Left colon (tissue), 2 donors: ENCODE measurements at regions not wholly inside any gene's neighbourhood (a gene's known extent, or its start where the extent isn't known, plus 50 kb on each side); places are given as distances from the start of the nearest gene placed in this dataset.

Experiments
- ATAC-seq: fragments of 200-7000 bp; cut with Tn5 transposase; one replicate; pipeline ENCODE4 v1.9.1; 2020; ENCODE audit warnings: mild to moderate bottlenecking, moderate library complexity
- DNase-seq, 2 donors: peaks; one replicate each; pipeline ENCODE4 v3.0.0-alpha.2; 2020
- intact Hi-C, 2 donors: fragments of 100-400 bp; cut with DNase I in 1 of 2; cut with micrococcal nuclease in 1 of 2; formaldehyde crosslinking; loops; one replicate each; pipeline versions ENCODE4 v1.11.2 to v1.14.0; 2022; cut with DNase I, micrococcal nuclease
- donor health status: DM: no; HTN: no; CAD: no.
- donor health status: DM: yes; HTN: yes; CAD: no.

GRCh38 chr12:124453419-124454351 is 113.7 kb downstream of the NCOR2 start:
- intact Hi-C loops, result no loop called here
- DNase-seq (peak; percentile 74 to 86), ATAC-seq (peak; percentile 84)

- ATAC-seq, result no peak
- no peak for DNase-seq
- intact Hi-C loops, result no loop called here
Measured at GRCh38 chr12:124452576-124453331, 114.7 kb downstream of the NCOR2 start.

DNA sequence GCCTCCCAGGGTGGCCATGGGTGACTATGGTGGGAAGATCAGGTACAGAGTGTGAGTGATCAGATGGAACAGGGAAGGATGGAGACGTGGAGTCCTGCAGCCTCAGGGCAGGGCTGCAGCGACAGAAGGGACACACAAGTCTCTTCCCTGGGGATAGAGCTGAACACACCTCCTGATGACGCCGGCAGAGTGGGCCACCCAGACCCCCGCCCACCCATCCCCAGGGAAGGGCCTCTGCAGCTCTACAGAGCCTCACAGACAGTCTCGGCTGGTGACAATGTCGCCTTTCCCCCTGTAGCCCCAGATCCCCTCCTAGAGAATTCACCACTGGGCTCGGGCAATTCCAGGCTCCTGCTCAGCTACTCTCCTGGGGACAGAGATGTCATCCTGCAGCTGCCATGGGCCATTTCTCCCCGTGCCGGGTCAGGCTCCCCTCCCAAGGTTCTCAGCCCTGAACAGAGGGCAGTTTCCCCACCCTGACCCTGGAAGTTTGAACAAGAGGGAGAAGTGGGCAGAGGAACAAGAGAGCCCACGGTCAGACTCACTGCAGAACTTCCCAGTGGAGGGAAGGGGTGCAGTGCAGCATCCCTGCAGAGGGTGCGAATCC is 115.7 kb downstream of the NCOR2 start:
- intact Hi-C loops, result no loop called here
- DNase-seq (no peak), ATAC-seq (no peak)

DNA sequence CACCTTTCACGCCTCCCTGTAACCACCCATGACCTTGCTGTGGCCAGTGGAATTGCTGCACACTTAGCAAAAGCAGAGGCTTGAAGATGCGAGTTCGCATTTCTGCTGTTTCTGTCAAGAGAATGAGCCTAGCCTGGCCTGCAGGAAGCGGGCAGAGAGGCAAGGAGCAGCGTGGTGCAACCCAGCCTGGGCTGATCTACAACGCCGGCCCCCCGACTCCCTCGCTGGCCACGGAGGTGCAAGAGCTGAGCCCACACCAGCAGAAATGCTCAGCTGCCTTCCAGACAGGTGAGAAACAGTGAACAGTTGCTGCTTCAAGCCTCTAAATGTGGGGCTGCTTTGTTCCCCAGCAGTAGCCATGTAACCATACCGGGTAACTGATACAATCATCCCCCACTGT is 116.4 kb downstream of the NCOR2 start:
- ATAC-seq (no peak), DNase-seq (no peak)
- intact Hi-C loops, result no loop called here

DNA sequence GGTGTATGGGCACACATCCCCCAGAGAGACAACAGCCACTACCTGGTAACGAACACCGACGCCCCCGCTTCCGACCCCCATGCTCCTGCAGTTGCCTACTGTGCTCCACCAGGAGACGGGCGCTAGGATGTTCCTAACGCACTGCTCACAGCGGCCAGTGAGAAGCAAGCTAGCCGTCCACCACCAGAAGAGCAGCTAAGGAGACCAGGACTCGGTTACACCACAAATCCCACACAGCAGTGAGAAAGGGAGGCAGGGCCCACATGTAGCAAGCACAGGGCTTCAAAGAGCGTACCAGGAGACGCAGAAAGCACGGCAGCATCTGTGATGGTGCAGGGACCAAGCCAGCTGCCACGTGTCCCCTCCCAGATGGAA is 117.0 kb downstream of the NCOR2 start:
- intact Hi-C loops, result no loop called here
- no peak for ATAC-seq
- DNase-seq, result no peak

DNA sequence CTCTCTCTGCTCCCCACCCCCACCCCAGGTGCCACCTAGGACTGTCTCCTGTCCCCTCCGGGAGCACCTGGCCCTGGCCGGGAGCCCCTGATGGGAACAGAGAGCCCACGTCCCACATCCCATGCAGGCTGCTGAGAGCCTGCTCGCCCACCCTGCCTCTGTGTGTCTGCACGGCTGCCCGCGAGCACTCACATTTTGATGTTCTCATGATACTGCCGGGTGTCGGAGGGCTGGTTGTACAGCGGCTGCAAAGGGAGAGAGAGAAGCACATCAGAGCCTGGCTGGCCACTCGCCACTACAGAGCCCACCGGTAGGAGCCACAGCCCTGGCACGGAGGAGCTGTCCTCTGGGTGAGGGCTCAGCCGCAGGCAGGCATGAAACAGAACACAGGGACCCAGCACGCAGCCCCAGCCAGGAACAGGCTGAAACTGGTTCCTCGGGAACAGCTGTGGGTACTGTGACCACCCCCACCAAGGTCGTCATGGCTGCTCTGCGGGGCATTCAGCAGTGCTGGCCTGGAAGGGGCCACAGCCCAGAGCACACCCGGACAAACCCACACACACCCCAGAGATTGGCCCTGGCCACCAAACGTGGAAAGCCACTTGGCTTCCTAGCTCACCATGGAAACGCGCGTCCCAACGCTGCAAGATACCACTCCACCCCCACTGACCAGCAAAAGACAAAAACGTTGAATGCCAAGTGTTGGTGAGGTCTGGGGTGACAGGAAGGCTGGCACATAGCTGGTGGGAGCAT is 117.6 kb downstream of the NCOR2 start:
- DNase-seq, result no peak
- intact Hi-C loops, result no loop called here
- no peak for ATAC-seq

DNA sequence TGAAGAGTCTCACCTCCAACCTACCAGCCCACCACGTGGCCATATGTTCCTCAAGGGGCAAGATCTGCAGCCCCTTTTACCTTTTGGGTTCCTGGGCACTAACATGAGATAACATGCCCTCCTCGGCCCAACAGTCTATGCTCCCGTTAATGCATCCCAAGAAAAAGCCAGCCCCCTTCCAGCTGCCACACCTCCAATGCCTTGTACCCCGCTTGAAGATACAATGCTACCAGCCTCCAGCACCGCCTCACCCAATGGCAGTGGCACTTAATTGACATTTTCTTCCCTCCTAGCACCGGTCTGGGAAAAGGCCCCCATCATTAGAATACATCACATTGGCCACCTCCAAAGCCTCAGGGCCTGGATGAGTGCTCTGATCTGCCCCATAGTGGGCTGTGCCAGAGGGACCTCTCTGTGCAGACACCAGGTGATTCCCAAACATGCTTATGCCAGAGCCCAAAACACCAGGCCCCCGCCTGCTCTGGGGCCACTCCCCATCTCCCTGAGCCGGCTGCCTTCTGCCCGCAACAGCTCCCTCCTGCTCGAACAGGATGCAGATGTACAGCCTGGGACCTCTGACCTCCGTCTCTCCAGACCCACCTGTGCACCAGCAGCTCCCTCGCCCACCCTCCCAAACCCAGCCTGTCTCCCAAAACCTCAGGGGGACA is 118.3 kb downstream of the NCOR2 start:
- intact Hi-C loops, result no loop called here
- ATAC-seq, result no peak
- no peak for DNase-seq

DNA sequence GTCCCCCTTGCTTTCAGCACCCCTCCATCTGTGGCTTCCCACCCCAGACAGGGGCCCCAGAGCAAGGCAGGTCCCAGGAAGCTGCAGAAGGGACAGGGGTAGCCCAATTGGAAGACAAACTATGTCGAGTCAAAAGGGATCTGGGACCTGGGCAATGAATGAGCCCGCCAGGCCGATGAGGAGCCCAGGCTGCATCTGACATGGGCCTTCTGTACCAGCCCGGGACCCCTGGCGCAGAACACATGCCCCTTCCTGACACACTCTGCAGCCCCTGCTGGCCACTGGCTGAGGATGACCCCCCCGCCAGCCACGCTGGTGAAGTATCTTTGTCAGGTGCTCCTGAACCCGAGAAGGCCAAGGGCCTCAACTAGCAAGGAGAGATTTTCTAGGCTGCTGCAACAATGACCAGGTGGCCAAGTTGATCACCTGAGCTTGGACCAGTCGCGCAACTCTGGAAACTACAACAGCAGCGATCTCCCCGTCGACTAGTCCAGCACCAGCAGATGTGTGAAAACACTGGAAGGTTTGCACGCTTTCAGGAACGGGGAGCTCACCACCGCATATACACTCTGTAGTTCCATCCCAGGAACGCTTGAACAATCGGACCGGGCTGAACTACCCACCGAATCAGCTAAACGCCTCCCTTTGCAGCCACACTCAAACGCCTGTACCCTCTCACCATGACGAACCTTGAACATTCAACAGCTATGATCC is 119.0 kb downstream of the NCOR2 start:
- intact Hi-C loops, result no loop called here
- DNase-seq, result no peak
- ATAC-seq, result no peak

- no peak for DNase-seq
- ATAC-seq, result no peak
- intact Hi-C loops, result no loop called here
Measured at GRCh38 chr12:124446364-124446763, 121.0 kb downstream of the NCOR2 start.

DNA sequence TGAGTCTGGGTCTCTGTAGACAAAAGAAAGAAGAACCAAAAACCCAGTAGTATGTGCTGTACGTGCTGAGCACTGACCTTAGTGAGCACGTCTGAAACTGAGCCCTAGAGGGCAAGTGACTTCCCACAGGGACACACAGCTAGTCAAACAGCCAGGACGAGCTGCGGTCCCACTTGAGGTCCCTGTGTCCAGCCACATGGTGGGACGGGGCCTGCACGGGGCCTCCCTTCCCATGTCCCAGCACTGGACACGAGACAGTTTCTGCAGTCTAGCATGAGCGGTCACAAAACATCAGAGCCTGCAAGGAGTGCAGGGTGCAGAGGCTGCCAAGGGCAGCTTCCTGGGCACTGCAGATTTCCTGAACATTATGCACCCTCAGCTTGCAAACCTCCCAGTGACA is 121.6 kb downstream of the NCOR2 start:
- intact Hi-C loops, result no loop called here
- ATAC-seq (no peak), DNase-seq (no peak)

DNA sequence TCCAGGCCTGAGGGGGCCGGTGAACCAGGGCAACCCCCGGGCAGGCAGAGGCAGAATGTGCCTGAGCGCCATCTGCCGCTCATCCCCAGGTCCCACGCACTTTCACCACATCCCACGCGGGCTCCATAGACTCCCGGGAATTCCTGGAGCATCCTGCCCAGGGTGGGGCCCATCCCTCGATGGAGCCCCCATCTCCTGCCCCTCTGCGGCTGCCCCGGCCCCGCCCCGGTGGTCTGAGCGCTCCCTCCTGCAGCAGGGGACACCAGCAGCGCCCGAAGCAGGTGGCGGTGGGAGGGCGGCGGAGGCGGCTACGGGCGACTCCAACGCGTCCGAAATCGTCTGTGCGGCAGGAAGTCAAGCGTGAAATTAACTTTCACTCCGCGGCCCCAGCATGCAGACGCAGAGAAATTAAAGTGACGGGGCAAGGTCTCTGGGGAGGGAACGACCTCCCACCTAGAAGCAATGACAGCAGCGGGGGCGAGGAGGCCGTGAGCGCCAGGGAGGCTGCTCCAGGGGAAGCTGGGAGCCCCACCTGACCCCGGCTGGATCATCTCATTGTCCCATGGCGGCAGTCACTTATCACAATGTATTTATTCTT is 122.2 kb downstream of the NCOR2 start:
- DNase-seq, result no peak
- intact Hi-C loops, result no loop called here
- no peak for ATAC-seq

DNA sequence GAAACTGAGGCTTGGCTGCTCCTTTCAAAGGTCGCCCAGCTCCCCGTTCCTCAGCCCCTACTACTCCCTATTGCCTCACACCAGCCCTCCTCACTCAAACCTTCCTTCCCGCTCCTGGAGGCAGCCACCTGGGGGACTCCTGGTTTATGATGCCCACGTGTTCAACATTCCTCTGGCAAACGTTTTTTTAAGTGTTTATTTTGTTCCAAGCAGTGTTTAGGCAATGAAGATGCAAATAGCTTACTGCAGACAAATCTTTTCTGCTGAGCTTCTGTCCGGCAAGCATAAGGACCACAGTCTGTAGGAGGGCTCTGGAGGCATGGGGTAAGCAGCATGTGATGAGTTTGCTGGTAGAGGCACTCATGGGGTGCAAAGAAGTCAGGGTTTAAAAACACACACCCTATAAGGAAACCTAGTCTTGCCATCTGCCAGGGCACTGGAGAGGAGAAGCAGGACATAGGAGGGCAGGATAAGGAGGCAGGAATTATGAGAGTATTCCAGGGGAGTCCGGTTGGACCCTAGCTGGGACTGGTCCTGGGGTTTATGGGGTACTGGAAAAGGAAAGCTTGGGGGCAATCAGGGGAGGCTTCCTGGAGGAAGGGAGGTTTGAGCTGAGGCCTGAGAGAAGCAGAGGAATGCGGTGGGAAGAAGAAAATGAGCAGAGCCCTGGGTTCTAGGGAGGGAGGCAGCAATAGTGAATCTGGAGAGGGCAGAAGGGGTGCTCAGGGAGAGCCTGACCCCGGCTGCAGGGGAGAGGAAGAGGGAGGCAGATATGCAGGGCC is 123.3 kb downstream of the NCOR2 start:
- intact Hi-C loops, result no loop called here
- no peak for DNase-seq
- no peak for ATAC-seq

DNA sequence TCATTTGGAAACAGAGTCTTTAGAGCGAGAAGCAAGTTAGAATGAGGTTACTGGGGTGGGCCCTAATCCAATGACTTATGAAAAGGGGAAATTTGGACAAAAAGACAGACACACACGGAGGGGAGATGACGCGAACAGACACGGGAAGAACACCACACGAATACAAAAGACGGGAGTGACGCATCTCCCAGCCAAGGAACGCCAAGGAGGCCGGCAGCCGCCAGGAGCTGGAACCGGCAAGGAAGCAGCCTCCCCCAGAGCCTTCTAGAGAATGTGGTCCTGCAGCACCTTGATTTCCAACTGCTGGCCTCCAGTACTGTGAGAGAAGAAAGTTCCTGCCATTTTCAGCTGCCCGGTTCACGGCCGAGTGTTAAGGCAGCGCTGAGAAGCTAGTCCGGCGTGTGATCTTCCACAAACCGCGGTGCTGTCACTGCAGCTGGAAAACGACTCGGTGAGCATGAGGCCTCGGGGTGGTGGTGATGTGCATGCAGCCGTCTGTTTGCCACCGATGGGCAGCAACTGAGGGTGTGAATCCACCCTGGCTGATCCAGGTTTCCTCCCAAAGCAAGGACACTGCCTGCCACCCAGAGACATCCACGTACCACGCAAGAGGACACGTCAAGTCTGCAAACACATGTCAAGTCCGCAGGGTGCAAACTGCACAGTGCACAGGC is 124.5 kb downstream of the NCOR2 start:
- no peak for ATAC-seq
- intact Hi-C loops, result no loop called here
- no peak for DNase-seq

GRCh38 chr12:124442281-124442680 is 125.1 kb downstream of the NCOR2 start:
- ATAC-seq (no peak), DNase-seq (no peak)
- intact Hi-C loops, result no loop called here

DNA sequence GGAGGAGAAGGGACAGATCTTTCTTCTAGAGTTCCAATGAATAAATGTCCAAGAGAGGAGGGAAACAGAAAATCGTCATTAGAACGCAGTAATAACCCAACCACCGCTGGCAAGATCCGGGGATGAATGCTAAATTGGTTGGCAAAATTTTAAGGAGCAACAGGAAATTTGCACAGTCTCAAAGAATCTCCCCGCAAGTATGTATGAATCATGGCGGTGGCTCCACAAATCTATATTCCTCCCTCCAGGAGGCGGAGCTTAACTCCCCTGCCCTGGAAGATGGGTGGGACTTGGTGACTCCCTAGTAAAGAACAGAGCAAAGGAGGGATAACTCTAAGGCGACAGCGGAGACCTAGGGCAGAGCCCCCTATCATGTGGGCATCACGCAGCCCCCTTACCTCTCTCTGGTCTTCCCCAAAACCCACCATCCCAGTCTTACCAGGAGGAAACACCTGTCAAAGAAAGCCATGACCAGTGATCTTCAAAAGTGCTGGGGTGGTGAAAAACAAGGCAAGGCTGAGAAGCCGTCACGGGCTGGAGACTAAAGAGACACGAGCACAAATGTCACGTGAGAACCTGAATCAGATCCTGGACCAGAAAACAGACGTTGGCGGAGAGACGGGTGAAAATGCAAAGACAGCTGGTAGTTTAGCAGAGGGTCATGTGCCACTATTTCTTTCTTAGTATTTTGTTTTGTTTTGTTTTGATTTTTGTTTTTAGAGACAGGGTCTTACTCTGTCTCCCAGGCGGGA is 125.8 kb downstream of the NCOR2 start:
- no peak for DNase-seq
- ATAC-seq, result no peak
- intact Hi-C loops, result no loop called here

- intact Hi-C loops, result no loop called here
- DNase-seq, result no peak
- no peak for ATAC-seq
Measured at GRCh38 chr12:124440841-124441381, 126.5 kb downstream of the NCOR2 start.
